Hepatocyte (in vitro differentiated cells): ENCODE measurements at regions not wholly inside any gene's neighbourhood (a gene's known extent, or its start where the extent isn't known, plus 50 kb on each side); places are given as distances from the start of the nearest gene placed in this dataset.

ENCODE experiments used
- DNase-seq: peaks from one replicate; pipeline ENCODE4 v3.0.0-alpha.2; 2016; ENCODE audit warnings: low spot score
- H2AFZ ChIP-seq: fragments of 200-600 bp; sonication (generic); 2 replicates; pipeline ENCODE4 v1.6.0; 2016; ENCODE audit warnings: antibody characterized with exemption, mild to moderate bottlenecking
- H3K27ac ChIP-seq: fragments of 200-600 bp; sonication (generic); 2 replicates; pipeline ENCODE4 v1.5.1; 2016; ENCODE audit warnings: mild to moderate bottlenecking
- H3K27me3 ChIP-seq: fragments of 200-600 bp; sonication (generic); 2 replicates; pipeline ENCODE4 v1.6.1; 2016
- H3K36me3 ChIP-seq: fragments of 200-600 bp; sonication (generic); replicated peaks from 2 replicates; pipeline ENCODE4 v1.5.1; 2016; ENCODE audit warnings: low read depth; ENCODE audit not compliant: insufficient read depth
- H3K4me1 ChIP-seq: fragments of 200-600 bp; sonication (generic); 2 replicates; pipeline ENCODE4 v1.5.1; 2016; ENCODE audit warnings: mild to moderate bottlenecking, moderate library complexity; ENCODE audit not compliant: insufficient read depth
- H3K4me2 ChIP-seq: fragments of 200-600 bp; sonication (generic); 2 replicates; pipeline ENCODE4 v1.6.0; 2016
- H3K4me3 ChIP-seq: fragments of 200-600 bp; sonication (generic); 2 replicates; pipeline ENCODE4 v1.5.1; 2016; ENCODE audit warnings: mild to moderate bottlenecking
- H3K79me2 ChIP-seq: fragments of 200-600 bp; sonication (generic); 2 replicates; pipeline ENCODE4 v1.6.0; 2017; ENCODE audit warnings: mild to moderate bottlenecking
- H3K9me2 ChIP-seq: fragments of 200-600 bp; sonication (generic); replicated peaks from 2 replicates; pipeline ENCODE4 v1.6.0; 2017; ENCODE audit warnings: mild to moderate bottlenecking; ENCODE audit not compliant: insufficient read depth
- H3K9me3 ChIP-seq: fragments of 200-600 bp; sonication (generic); 2 replicates; pipeline ENCODE4 v1.5.1; 2016; ENCODE audit warnings: low read depth, mild to moderate bottlenecking
- H4K20me1 ChIP-seq: fragments of 200-600 bp; sonication (generic); 2 replicates; pipeline ENCODE4 v1.6.0; 2016; ENCODE audit warnings: mild to moderate bottlenecking; ENCODE audit not compliant: insufficient read depth, poor library complexity, severe bottlenecking
- EZH2 ChIP-seq: fragments of 200-600 bp; sonication (generic); IDR thresholded peaks from 2 replicates; pipeline ENCODE4 v1.6.1; 2016; ENCODE audit warnings: antibody characterized with exemption, mild to moderate bottlenecking, borderline replicate concordance
- EZH2phosphoT487 ChIP-seq: fragments of 200-600 bp; sonication (generic); IDR thresholded peaks from one replicate; pipeline ENCODE4 v1.6.1; 2018; ENCODE audit warnings: antibody characterized with exemption, mild to moderate bottlenecking, low read depth, moderate library complexity; ENCODE audit not compliant: unreplicated experiment, severe bottlenecking
- WGBS: methylation state at CpG from one replicate; pipeline ENCODE4 v1.1.6; 2016; ENCODE audit warnings: low lambda C conversion rate; ENCODE audit errors: missing lambda C conversion rate; 5-methylcytosine and 5-hydroxymethylcytosine counted together
- TF ChIP-seq, protein P1 (sequence below): fragments of 200-600 bp; sonication (generic); IDR thresholded peaks from 2 replicates; pipeline ENCODE4 v1.5.1; 2016; ENCODE audit warnings: antibody characterized with exemption, mild to moderate bottlenecking; ENCODE audit not compliant: poor library complexity

DNA sequence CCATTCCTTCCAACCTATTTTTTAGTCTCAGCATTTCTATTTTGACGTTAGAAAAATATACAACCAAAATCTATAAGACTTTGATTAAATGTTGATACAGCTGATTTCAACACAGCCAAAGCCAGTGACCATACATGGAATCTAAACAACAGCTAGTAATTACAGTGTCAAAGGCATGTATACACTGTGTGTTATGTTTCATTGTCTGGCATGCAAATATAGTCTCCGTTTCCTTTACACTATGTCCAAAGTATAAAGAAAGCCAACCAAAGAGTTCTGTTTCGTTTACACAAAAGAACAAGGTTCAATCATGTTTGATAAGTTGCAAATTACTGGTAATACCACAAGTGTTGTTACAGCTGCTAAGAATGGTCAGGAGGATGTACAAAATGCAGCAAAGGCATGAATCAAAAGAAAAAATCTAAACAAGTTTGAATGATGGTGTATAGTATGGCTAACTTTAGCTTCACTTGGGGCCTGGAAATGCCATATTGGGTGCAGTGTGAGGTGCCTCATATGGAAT lies 268.3 kb upstream of the FERD3L start:
- TF ChIP-seq EZH2 (no peak), EZH2phosphoT487 (no peak)
- TF ChIP-seq, protein P1, sequence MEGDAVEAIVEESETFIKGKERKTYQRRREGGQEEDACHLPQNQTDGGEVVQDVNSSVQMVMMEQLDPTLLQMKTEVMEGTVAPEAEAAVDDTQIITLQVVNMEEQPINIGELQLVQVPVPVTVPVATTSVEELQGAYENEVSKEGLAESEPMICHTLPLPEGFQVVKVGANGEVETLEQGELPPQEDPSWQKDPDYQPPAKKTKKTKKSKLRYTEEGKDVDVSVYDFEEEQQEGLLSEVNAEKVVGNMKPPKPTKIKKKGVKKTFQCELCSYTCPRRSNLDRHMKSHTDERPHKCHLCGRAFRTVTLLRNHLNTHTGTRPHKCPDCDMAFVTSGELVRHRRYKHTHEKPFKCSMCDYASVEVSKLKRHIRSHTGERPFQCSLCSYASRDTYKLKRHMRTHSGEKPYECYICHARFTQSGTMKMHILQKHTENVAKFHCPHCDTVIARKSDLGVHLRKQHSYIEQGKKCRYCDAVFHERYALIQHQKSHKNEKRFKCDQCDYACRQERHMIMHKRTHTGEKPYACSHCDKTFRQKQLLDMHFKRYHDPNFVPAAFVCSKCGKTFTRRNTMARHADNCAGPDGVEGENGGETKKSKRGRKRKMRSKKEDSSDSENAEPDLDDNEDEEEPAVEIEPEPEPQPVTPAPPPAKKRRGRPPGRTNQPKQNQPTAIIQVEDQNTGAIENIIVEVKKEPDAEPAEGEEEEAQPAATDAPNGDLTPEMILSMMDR, result no peak
- 68% methylated on average over 3 of the region's 3 CpGs for WGBS
- no peaks in the 10 kb centered on the region for H3K9me3 ChIP-seq
- H4K20me1 ChIP-seq, result no peaks in the 10 kb centered on the region
- H3K27me3 ChIP-seq, result no peaks in the 10 kb centered on the region
- no peak overlapping the region for H3K27ac ChIP-seq
- H3K4me2 ChIP-seq, result no peak overlapping the region
- H2AFZ ChIP-seq, result no peak overlapping the region
- peaks cover 6% of the 10 kb centered on the region for H3K4me1 ChIP-seq
- no peak overlapping the region for H3K4me3 ChIP-seq
- no peaks in the 10 kb centered on the region for H3K9me2 ChIP-seq
- H3K36me3 ChIP-seq, result no peaks in the 10 kb centered on the region
- DNase-seq, result no peak
- H3K79me2 ChIP-seq, result no peaks in the 10 kb centered on the region

DNA sequence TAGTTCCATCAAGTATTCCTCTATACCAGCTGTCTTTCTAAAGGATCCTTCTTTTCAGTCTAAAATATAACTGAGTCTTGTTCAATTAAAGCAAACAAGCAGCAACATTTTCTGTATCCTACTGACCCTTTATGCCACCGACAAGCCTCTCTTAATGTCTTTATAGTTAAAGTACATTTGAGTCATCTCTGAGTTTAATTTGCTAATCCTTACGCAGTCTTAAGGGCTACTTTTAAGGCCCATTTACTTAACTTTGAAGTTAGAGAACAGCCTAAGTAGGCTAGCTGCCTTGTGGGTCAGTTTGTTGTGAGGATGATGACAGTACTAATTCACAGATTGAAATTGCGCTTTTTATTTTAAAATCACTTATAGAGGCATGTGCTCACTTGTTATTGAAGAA lies 265.5 kb upstream of the FERD3L start:
- H3K4me3 ChIP-seq, result no peak overlapping the region
- H3K36me3 ChIP-seq, result no peaks in the 10 kb centered on the region
- no peak for DNase-seq
- H3K4me1 ChIP-seq, result peaks cover 6% of the 10 kb centered on the region
- WGBS, result 58% methylated on average over 3 of the region's 3 CpGs
- H3K27ac ChIP-seq, result no peak overlapping the region
- no peaks in the 10 kb centered on the region for H3K9me3 ChIP-seq
- TF ChIP-seq, protein P1, result no peak
- TF ChIP-seq EZH2phosphoT487 (no peak), EZH2 (no peak)
- H3K79me2 ChIP-seq, result no peaks in the 10 kb centered on the region
- no peaks in the 10 kb centered on the region for H4K20me1 ChIP-seq
- H2AFZ ChIP-seq, result no peak overlapping the region
- no peaks in the 10 kb centered on the region for H3K9me2 ChIP-seq
- H3K4me2 ChIP-seq, result no peak overlapping the region
- no peaks in the 10 kb centered on the region for H3K27me3 ChIP-seq

DNA sequence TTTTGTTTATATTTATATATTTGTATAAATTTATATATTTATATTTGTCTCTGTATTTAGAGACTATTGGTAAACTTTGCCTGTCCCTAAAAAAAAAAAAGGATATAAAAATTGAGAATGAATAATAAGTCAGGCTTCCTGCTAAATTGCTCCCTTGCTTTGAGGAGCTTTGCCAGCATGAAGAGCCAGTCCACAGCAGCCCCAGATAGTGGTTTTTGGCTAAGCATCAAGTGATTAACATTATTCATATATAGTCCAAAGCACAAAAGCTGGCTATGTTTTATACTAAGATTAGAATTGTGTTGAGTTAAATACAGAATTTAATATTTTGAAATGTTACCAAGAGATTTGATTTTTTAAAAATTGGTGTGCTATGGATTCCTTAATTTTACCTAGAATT lies 264.9 kb upstream of the FERD3L start:
- no peaks in the 10 kb centered on the region for H3K27me3 ChIP-seq
- H3K9me2 ChIP-seq, result no peaks in the 10 kb centered on the region
- H3K4me1 ChIP-seq, result peaks cover 6% of the 10 kb centered on the region
- H3K36me3 ChIP-seq, result no peaks in the 10 kb centered on the region
- TF ChIP-seq, protein P1, result no peak
- TF ChIP-seq EZH2phosphoT487 (no peak), EZH2 (no peak)
- H3K4me3 ChIP-seq, result no peak overlapping the region
- H3K79me2 ChIP-seq, result no peaks in the 10 kb centered on the region
- H4K20me1 ChIP-seq, result no peaks in the 10 kb centered on the region
- no peak overlapping the region for H2AFZ ChIP-seq
- no peak overlapping the region for H3K4me2 ChIP-seq
- no peak for DNase-seq
- H3K9me3 ChIP-seq, result no peaks in the 10 kb centered on the region
- no peak overlapping the region for H3K27ac ChIP-seq

DNA sequence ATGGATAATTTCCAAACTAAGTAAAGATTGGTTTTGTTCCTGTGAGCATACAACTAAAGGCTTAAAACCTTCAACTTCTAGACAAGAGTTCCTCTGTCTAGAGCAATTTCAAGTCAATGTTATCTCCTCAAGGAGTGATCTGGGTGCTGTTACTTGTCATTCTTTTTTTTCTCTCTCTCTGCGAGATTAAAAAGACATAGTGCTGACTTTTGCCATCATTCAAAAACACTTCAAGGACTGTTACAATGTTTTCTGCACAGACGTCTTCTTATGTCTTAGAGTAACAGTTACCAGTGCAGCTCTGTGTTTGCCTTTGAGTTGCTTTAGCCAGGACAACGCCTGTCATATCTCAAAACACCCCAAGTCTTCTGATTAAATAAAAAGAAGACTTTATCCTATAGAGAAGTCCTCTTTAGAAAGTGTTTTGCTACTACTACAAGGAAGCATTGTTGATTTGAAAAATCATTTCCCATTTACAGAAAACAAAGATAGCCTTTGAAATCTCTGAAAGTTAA lies 263.5 kb upstream of the FERD3L start:
- Histone ChIP-seq H3K36me3 (no peaks in the 10 kb centered on the region), H3K79me2 (no peaks in the 10 kb centered on the region), H3K9me2 (no peaks in the 10 kb centered on the region), H3K27me3 (no peaks in the 10 kb centered on the region), H3K4me1 (peaks cover 6% of the 10 kb centered on the region), H4K20me1 (no peaks in the 10 kb centered on the region), H2AFZ (no peak overlapping the region), H3K4me3 (no peak overlapping the region), H3K4me2 (no peak overlapping the region), H3K9me3 (no peaks in the 10 kb centered on the region), H3K27ac (no peak overlapping the region)
- no peak for TF ChIP-seq EZH2
- TF ChIP-seq, protein P1, result no peak
- no peak for TF ChIP-seq EZH2phosphoT487
- DNase-seq, result no peak
- 33% methylated on average over 3 of the region's 3 CpGs for WGBS
